GM12878 (cell line): ENCODE measurements at regions not wholly inside any gene's neighbourhood (a gene's known extent, or its start where the extent isn't known, plus 50 kb on each side); places are given as distances from the start of the nearest gene placed in this dataset.

Experiments used
- BCL11A ChIP-seq: IDR thresholded peaks from 2 replicates; pipeline ENCODE4 v1.6.1; 2011; ENCODE audit warnings: low read depth, low read length
- FOXK2 ChIP-seq: fragments of 450-650 bp; IDR thresholded peaks from 2 replicates; pipeline ENCODE4 v1.6.1; 2017; ENCODE audit warnings: mild to moderate bottlenecking, moderate library complexity
- HDAC2 ChIP-seq: fragments of 200-600 bp; sonication (generic); IDR thresholded peaks from 2 replicates; pipeline ENCODE4 v1.6.1; 2017
- IRF5 ChIP-seq: fragments of 450-650 bp; IDR thresholded peaks from 2 replicates; pipeline ENCODE4 v1.6.1; 2017; ENCODE audit warnings: borderline replicate concordance
- SIX5 ChIP-seq: IDR thresholded peaks from 2 replicates; pipeline ENCODE4 v1.6.1; 2011; ENCODE audit warnings: mild to moderate bottlenecking, low read depth, low read length, moderate library complexity; ENCODE audit not compliant: severe bottlenecking
- SMAD5 ChIP-seq: IDR thresholded peaks from 2 replicates; pipeline ENCODE4 v1.6.1; 2016; ENCODE audit warnings: antibody characterized with exemption, low read depth
- TARDBP ChIP-seq: IDR thresholded peaks from 2 replicates; pipeline ENCODE4 v1.6.1; 2016; ENCODE audit warnings: borderline replicate concordance
- YBX1 ChIP-seq: fragments of 450-650 bp; IDR thresholded peaks from 2 replicates; pipeline ENCODE4 v1.6.1; 2016; ENCODE audit warnings: antibody characterized with exemption
- ZBTB11 ChIP-seq: fragments of 450-650 bp; formaldehyde crosslinking; IDR thresholded peaks from 2 replicates; pipeline ENCODE4 v1.5.0; 2022; ENCODE audit warnings: mild to moderate bottlenecking, missing genetic modification characterization
- ZBTB33 ChIP-seq: fragments of 450-650 bp; IDR thresholded peaks from 2 replicates; pipeline ENCODE4 v1.6.1; 2017; ENCODE audit warnings: mild to moderate bottlenecking

DNA sequence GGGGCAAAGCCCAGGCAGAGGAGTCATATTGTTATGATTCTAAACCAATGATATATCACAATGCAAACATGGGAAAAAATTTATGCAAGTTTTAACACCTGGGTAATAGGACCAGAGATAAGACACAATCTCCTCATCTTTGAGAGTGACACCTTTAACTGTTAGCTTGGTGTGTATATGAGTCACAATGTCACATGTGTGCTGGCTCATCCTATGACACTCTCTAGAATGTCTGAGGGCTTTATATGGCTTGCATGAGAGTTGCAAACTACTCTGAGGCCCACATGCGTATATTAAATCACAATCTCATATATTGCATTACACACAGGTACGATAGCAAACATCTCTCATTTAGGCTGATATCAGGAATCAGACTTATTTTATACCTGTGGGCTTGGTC, 1055.4 kb upstream of the AMELY start (continued):
- TF ChIP-seq ZBTB33 (no peak), ZBTB11 (CRISPR knock-in tag) (no peak), SIX5 (no peak), HDAC2 (no peak), IRF5 (no peak), YBX1 (no peak), SMAD5 (no peak), FOXK2 (no peak), TARDBP (no peak), BCL11A (no peak)
